ENCODE measurements at regions not wholly inside any gene's neighbourhood (a gene's known extent, or its start where the extent isn't known, plus 50 kb on each side); places are given as distances from the start of the nearest gene placed in this dataset.

GRCh38 chr5:106454050-106454449 is 1216.7 kb downstream of the EFNA5 start:
- Histone ChIP-seq H3K79me2 (ENCODE audit: insufficient read depth, low read length) (no peaks in the 10 kb centered on the region), H3K9ac (ENCODE audit: low read length) (no peak overlapping the region), H3K36me3 (ENCODE audit: insufficient read depth, low read length) (no peaks in the 10 kb centered on the region), H3K27ac (ENCODE audit: low read depth, low read length) (no peak overlapping the region), H3K4me1 (ENCODE audit: insufficient read depth, low read length) (peaks cover 7% of the 10 kb centered on the region), H3K9me3 (ENCODE audit: insufficient read depth, low read depth, low read length) (no peaks in the 10 kb centered on the region), H3K4me3 (ENCODE audit: insufficient read depth, low read depth, low read length) (no peak overlapping the region), H3K27me3 (ENCODE audit: insufficient read depth, low read length) (no peaks in the 10 kb centered on the region), H2AFZ (ENCODE audit: low read depth, low read length) (no peak overlapping the region), H4K20me1 (ENCODE audit: insufficient read depth, low read length) (no peaks in the 10 kb centered on the region), H3K4me2 (ENCODE audit: low read length) (no peak overlapping the region)
- H3K9me3 Mint-ChIP-seq (ENCODE audit: unreplicated experiment): no peaks in the 10 kb centered on the region
- no peak overlapping the region for H3K4me3 Mint-ChIP-seq (ENCODE audit: unreplicated experiment)
- no peak overlapping the region for H3K27ac Mint-ChIP-seq (ENCODE audit: unreplicated experiment)
- FAIRE-seq: no peak
- TF ChIP-seq CTCF (IDR thresholded peaks at IDR 0.05; ENCODE audit: insufficient read depth, low read depth, low read length): no peak
- TF ChIP-seq EZH2 (IDR thresholded peaks at IDR 0.05; ENCODE audit: insufficient read depth, low read length): no peak
- H3K4me1 Mint-ChIP-seq (ENCODE audit: low read depth, unreplicated experiment): peaks cover 8% of the 10 kb centered on the region
- H3K36me3 Mint-ChIP-seq (ENCODE audit: low read depth, unreplicated experiment): no peaks in the 10 kb centered on the region
- H3K27me3 Mint-ChIP-seq (ENCODE audit: low read depth, unreplicated experiment): no peaks in the 10 kb centered on the region
- DNase-seq (ENCODE audit: low read depth): no peak

- H3K4me1 Mint-ChIP-seq (ENCODE audit: low read depth, unreplicated experiment): peaks cover 8% of the 10 kb centered on the region
- Histone ChIP-seq H3K9ac (ENCODE audit: low read length) (no peak overlapping the region), H4K20me1 (ENCODE audit: insufficient read depth, low read length) (no peaks in the 10 kb centered on the region), H3K4me1 (ENCODE audit: insufficient read depth, low read length) (peaks cover 7% of the 10 kb centered on the region), H3K79me2 (ENCODE audit: insufficient read depth, low read length) (no peaks in the 10 kb centered on the region), H3K4me2 (ENCODE audit: low read length) (no peak overlapping the region), H3K27me3 (ENCODE audit: insufficient read depth, low read length) (no peaks in the 10 kb centered on the region), H3K4me3 (ENCODE audit: insufficient read depth, low read depth, low read length) (no peak overlapping the region), H3K27ac (ENCODE audit: low read depth, low read length) (no peak overlapping the region), H3K9me3 (ENCODE audit: insufficient read depth, low read depth, low read length) (no peaks in the 10 kb centered on the region), H2AFZ (ENCODE audit: low read depth, low read length) (no peak overlapping the region), H3K36me3 (ENCODE audit: insufficient read depth, low read length) (no peaks in the 10 kb centered on the region)
- H3K36me3 Mint-ChIP-seq (ENCODE audit: low read depth, unreplicated experiment): no peaks in the 10 kb centered on the region
- DNase-seq (ENCODE audit: low read depth) (no peak), FAIRE-seq (no peak)
- no peaks in the 10 kb centered on the region for H3K27me3 Mint-ChIP-seq (ENCODE audit: low read depth, unreplicated experiment)
- TF ChIP-seq EZH2 (IDR thresholded peaks at IDR 0.05; ENCODE audit: insufficient read depth, low read length) (no peak), CTCF (IDR thresholded peaks at IDR 0.05; ENCODE audit: insufficient read depth, low read depth, low read length) (no peak)
- H3K4me3 Mint-ChIP-seq (ENCODE audit: unreplicated experiment): no peak overlapping the region
- no peak overlapping the region for H3K27ac Mint-ChIP-seq (ENCODE audit: unreplicated experiment)
- no peaks in the 10 kb centered on the region for H3K9me3 Mint-ChIP-seq (ENCODE audit: unreplicated experiment)
Measured at GRCh38 chr5:106451998-106452397, 1218.7 kb downstream of the EFNA5 start.

- Histone ChIP-seq H2AFZ (ENCODE audit: low read depth, low read length) (no peak overlapping the region), H3K9me3 (ENCODE audit: insufficient read depth, low read depth, low read length) (no peaks in the 10 kb centered on the region), H3K4me3 (ENCODE audit: insufficient read depth, low read depth, low read length) (no peak overlapping the region), H3K27me3 (ENCODE audit: insufficient read depth, low read length) (no peaks in the 10 kb centered on the region), H4K20me1 (ENCODE audit: insufficient read depth, low read length) (no peaks in the 10 kb centered on the region), H3K4me1 (ENCODE audit: insufficient read depth, low read length) (no peaks in the 10 kb centered on the region), H3K36me3 (ENCODE audit: insufficient read depth, low read length) (no peaks in the 10 kb centered on the region), H3K27ac (ENCODE audit: low read depth, low read length) (no peak overlapping the region), H3K9ac (ENCODE audit: low read length) (no peak overlapping the region), H3K79me2 (ENCODE audit: insufficient read depth, low read length) (no peaks in the 10 kb centered on the region), H3K4me2 (ENCODE audit: low read length) (no peak overlapping the region)
- Mint-ChIP-seq H3K4me3 (ENCODE audit: unreplicated experiment) (no peak overlapping the region), H3K27me3 (ENCODE audit: low read depth, unreplicated experiment) (no peaks in the 10 kb centered on the region), H3K27ac (ENCODE audit: unreplicated experiment) (no peak overlapping the region), H3K36me3 (ENCODE audit: low read depth, unreplicated experiment) (no peaks in the 10 kb centered on the region), H3K4me1 (ENCODE audit: low read depth, unreplicated experiment) (no peaks in the 10 kb centered on the region), H3K9me3 (ENCODE audit: unreplicated experiment) (no peaks in the 10 kb centered on the region)
- TF ChIP-seq EZH2 (IDR thresholded peaks at IDR 0.05; ENCODE audit: insufficient read depth, low read length): no peak
- no peak for TF ChIP-seq CTCF (IDR thresholded peaks at IDR 0.05; ENCODE audit: insufficient read depth, low read depth, low read length)
- FAIRE-seq: no peak
- peak; percentile 2 for DNase-seq (ENCODE audit: low read depth)
Measured at GRCh38 chr5:106443746-106444145, 1227.0 kb downstream of the EFNA5 start.

Data from astrocyte (in vitro differentiated cells and primary cell).